NCI-H82 treated with DMSO at 0.1 percent for 48 hours (cell line): ENCODE measurements at regions not wholly inside any gene's neighbourhood (a gene's known extent, or its start where the extent isn't known, plus 50 kb on each side); places are given as distances from the start of the nearest gene placed in this dataset.

Experiments used
- DNase-seq: peaks from one replicate; lab custom pipeline; 2025; ENCODE audit not compliant: unreplicated experiment; lab: John Stamatoyannopoulos, UW

DNA sequence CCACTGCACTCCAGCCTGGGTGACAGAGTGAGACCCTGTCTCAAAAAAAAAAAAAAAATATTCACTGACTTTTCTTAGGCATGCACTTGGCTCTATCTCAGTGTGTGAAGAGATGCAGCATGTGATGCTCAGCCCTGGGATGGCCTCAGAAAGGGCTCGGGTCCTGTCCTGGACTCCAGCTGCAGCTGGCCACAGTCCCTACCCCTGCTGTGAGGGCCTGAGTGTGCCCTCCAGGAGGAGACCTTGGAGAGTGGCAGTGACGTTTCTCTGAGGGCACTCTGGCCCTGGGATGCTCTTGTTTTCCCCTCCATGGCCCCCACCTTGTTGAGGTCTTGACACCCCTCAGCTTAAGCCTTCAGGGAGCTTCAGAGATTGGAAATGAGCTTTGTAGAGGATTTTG, 81.9 kb upstream of the POU3F1 start:
- no peak for DNase-seq

- no peak for DNase-seq
These were observed 80.8 kb upstream of the POU3F1 start for GRCh38 chr1:38127428-38127827.

- DNase-seq: no peak
These were observed 80.4 kb upstream of the POU3F1 start for GRCh38 chr1:38126970-38127369.

GRCh38 chr1:38125837-38126520, 79.4 kb upstream of the POU3F1 start:
- no peak for DNase-seq

DNA sequence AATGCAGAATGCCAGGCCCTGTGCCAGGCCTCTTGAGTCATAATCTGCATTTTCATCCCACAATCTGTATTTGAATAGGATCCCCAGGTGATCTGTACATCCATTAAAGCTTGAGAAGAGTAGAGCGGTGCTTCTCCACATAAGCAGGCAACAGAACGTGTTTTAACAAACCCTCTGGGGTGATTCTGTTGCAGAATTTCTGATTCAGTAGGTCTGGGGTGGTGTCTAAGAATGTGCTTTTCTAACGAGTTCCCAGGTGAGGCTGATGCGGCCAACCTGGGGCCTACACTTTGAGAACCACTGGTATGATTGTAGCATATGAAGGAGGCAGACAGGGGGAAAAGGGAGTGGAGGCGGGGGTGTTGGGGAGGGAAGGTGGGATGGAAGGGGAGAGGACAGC, 78.4 kb upstream of the POU3F1 start:
- no peak for DNase-seq

DNA sequence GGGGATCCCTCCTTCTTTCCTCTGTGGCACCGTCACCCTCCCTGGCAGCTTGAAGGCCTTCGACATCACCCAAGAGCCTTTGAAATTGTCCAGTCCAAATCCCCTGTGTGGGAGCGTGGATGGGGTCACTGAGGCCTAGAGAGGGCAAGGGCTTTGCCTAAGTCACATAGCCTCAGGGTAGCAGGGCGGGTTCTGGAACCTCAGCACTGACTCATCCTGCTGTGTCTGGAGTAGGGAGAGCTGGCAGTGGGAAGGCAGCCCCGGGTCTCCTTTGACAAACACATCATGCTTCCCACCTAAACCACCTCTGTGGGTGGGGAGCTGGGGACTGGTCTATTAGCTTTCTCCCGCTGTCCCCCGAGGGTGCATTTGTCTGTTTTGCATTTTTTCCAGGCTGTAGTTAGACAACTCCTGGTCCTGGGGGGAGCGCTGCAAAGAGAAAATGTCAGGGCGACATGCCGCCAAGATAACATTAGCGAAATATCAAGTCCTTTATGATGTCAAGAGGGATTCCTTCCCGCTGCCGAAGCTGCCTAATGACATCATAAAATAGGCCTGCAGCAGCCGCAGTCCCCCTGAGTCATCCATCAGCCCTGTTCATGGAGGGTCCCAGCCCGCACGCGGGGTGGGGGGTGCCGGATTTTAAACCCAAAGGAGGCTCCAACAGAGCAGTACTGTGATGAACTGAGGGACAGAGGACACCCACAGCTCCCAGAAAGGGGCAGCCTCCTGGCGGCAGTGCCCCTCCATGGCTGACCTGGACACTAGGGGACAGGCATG, 77.0 kb upstream of the POU3F1 start:
- DNase-seq: no peak

- DNase-seq: no peak
These were observed 74.7 kb upstream of the POU3F1 start for GRCh38 chr1:38121231-38121680.

- no peak for DNase-seq
These were observed 74.1 kb upstream of the POU3F1 start for GRCh38 chr1:38120552-38121230.

- no peak for DNase-seq
These were observed 72.4 kb upstream of the POU3F1 start for GRCh38 chr1:38118976-38119375.

- DNase-seq: no peak
These were observed 70.9 kb upstream of the POU3F1 start for GRCh38 chr1:38117444-38117887.

- DNase-seq: no peak
These were observed 69.1 kb upstream of the POU3F1 start for GRCh38 chr1:38115682-38116202.

DNA sequence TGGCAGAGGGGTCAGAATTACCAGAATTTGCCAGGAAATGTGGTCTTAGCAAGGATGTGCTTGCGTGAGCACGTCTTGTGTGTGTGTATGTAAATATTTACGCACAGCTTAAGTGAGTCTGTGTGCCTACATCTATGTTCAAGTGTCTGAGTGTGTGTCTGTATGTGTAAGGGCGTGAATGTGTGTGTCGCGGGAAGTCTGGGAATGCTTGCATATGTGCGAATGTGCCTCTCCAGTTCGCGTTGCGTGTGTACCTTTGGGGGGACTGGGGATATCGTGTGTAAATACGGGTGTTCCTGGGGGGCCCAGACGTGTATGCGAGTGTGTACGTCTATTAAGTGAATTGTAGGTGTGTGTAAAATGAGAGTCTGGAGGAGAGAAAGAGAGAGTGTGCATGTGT, 68.6 kb upstream of the POU3F1 start:
- no peak for DNase-seq

DNA sequence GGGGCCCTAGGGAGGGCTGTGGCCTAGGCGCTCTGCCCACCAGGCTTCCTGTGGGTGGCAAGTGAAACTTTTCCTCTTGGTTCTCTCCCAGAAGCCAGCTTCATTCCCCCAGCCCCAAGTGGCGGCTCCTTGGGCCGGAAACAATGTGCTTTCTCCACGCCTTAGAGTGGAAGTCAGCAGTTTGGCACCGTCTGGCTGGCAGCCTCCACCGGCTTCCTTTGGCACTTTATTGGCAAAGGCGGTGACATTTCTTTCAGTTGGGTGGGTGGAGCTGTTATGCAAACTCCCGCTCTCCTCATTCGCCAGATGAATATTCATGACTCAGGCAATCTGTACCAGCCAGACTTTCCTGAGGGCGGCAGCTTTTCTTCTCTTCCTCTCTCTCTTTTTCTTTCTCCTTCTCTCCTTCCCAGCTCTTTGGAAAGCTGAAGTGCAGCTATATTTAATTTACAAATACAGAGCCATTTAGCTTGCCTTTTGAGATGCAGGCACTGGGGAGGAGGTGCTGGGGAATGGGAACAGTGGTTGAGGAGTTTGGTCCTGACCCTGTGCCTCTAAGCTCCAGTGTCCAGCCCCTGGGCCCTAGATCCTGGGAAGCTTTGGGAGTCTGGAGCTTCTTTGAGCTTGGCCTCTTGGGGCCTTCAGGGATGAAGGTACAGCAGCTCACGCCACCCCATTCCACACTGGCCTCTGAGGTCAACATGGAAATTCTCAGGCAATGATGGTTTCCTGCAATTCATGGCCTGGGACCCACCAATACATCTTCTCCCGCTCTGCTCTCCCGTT, 67.8 kb upstream of the POU3F1 start:
- DNase-seq: no peak

DNA sequence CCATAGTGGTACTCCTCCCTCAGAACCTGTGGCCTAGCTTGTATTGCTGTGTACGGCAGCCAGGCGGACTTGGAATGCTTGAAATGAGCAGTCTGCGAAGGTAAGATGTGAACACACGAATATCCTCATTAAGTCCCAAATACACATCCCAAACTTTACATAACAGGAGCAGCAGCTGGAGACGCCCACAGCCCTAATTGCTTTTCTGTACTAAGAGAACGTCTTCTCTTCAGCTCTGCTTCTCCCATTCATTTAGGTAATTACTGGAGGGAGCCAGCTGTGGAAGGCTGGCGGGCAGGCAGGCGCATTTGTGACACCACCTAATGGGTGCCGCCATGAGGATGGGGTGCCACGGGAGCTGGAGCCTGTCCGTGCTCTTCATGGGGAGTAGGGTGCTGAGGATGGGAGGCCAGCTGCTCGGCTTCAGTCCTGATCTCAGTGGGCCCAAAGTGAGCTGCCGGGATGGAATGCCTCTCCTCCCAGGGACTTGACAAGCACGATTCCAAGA, 66.6 kb upstream of the POU3F1 start:
- no peak for DNase-seq

- no peak for DNase-seq
These were observed 65.0 kb upstream of the POU3F1 start for GRCh38 chr1:38111589-38111988.

DNA sequence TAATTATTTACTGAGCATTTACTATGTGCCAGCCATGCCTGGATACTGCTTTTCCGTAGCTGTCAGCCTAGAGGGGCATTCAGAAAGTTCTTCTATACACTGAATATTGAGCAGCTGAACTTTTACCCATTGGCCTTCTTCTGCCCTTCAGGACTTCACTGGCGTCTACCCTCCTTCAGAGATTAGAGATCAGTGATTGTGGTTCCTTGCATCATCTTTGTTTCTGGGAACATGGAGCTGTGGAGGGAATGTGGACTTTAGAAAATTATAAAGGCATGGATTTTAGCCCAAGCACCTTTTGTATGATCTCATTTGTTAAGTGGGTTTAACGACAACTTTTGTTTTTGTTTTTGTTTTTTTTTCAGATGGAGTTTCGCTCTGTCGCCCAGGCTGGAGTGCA, 58.7 kb upstream of the POU3F1 start:
- DNase-seq: no peak

GRCh38 chr1:38102636-38103035, 56.0 kb upstream of the POU3F1 start:
- no peak for DNase-seq

DNA sequence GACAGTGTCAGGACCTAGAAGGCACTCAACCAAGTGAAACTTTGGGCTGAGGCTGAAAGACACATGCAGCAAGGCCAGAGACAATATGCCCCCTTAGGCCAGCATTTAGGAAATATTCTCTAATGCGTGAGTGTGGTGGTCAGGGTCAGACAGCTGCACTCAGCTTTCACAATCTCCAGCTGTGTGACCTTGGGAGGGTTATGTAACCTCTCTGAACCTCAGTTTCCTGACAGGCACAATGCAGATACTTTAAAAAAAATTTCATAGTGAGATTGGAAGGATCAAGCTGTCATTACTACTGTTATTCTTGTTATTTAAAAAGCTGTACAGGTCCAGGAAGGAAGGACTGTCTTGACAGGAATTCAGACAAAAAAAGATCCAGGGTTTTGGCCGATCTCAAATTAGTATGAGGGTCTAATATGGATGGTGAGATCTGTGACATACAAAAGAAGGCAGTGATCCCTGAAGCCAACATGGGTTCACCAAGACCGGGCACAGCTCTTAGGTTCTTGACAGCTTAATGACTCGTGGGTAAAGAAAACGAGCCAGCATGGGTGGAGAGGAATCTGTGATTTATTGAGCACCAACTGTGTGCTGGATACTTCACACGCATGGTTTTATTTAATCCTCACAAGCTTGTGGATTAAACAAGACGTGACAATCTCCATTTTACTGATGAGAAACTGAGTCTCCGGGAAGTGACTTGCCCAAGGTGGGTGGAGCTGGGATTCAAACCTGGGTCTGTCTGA, 54.6 kb upstream of the POU3F1 start:
- no peak for DNase-seq

GRCh38 chr1:38098101-38098847, 51.7 kb upstream of the POU3F1 start:
- no peak for DNase-seq
